HAP-1 (cell line): ENCODE measurements at regions not wholly inside any gene's neighbourhood (a gene's known extent, or its start where the extent isn't known, plus 50 kb on each side); places are given as distances from the start of the nearest gene placed in this dataset.

Experiments used
- DNase-seq, 2 experiments: peaks; one replicate each; pipeline ENCODE4 v3.0.0-alpha.2; 2016 to 2020; ENCODE audit warnings: low spot score in 2 of 2
- H3K27me3 ChIP-seq: fragments of 250-450 bp; sonication (Bioruptor Pico); 2 replicates; pipeline ENCODE4 v1.5.1; 2020; ENCODE audit warnings: low read depth, mild to moderate bottlenecking, moderate library complexity
- H3K36me3 ChIP-seq: fragments of 250-450 bp; sonication (Bioruptor Pico); replicated peaks from 2 replicates; pipeline ENCODE4 v1.5.1; 2020; ENCODE audit warnings: mild to moderate bottlenecking
- H3K4me1 ChIP-seq: fragments of 250-450 bp; sonication (Bioruptor Pico); 2 replicates; pipeline ENCODE4 v1.5.1; 2020; ENCODE audit warnings: mild to moderate bottlenecking
- H3K4me3 ChIP-seq: fragments of 250-450 bp; sonication (Bioruptor Pico); 2 replicates; pipeline ENCODE4 v1.5.1; 2020; ENCODE audit warnings: mild to moderate bottlenecking, moderate library complexity
- H3K9me3 ChIP-seq: fragments of 250-450 bp; sonication (Bioruptor Pico); 2 replicates; pipeline ENCODE4 v1.5.1; 2020; ENCODE audit warnings: mild to moderate bottlenecking, moderate library complexity
- in situ Hi-C: fragments of 300-500 bp; cut with MboI; formaldehyde crosslinking; loops from 3 replicates; pipeline ENCODE4 v1.14.3; 2020; ENCODE audit warnings: low sequenced_read_pairs, inconsistent platforms, mixed read lengths

- no peak for DNase-seq
- in situ Hi-C loops = no loop called here
- Histone ChIP-seq H3K9me3 (no peaks in the 10 kb centered on the region), H3K4me3 (no peak overlapping the region), H3K36me3 (no peaks in the 10 kb centered on the region), H3K4me1 (no peaks in the 10 kb centered on the region), H3K27me3 (no peaks in the 10 kb centered on the region)
Observed at GRCh38 chr2:155266109-155266508, 567.6 kb downstream of the KCNJ3 start.

- H3K27me3 ChIP-seq = no peaks in the 10 kb centered on the region
- in situ Hi-C loops = no loop called here
- H3K4me3 ChIP-seq = no peak overlapping the region
- H3K9me3 ChIP-seq = no peaks in the 10 kb centered on the region
- H3K4me1 ChIP-seq = peaks cover 19% of the 10 kb centered on the region
- DNase-seq = no peak
- H3K36me3 ChIP-seq = no peaks in the 10 kb centered on the region
Observed at GRCh38 chr2:155256803-155257202, 558.3 kb downstream of the KCNJ3 start.

- in situ Hi-C loops = no loop called here
- H3K4me3 ChIP-seq = no peak overlapping the region
- no peaks in the 10 kb centered on the region for H3K27me3 ChIP-seq
- H3K4me1 ChIP-seq = peaks cover 14% of the 10 kb centered on the region
- peak in 1 of 2 experiments; percentile 26 for DNase-seq
- no peaks in the 10 kb centered on the region for H3K36me3 ChIP-seq
- H3K9me3 ChIP-seq = no peaks in the 10 kb centered on the region
Observed at GRCh38 chr2:155250800-155251199, 552.3 kb downstream of the KCNJ3 start.

- in situ Hi-C loops = no loop called here
- Histone ChIP-seq H3K36me3 (no peaks in the 10 kb centered on the region), H3K4me3 (no peak overlapping the region), H3K27me3 (no peaks in the 10 kb centered on the region), H3K9me3 (no peaks in the 10 kb centered on the region), H3K4me1 (no peaks in the 10 kb centered on the region)
- DNase-seq = no peak
Observed at GRCh38 chr2:155240176-155240575, 541.7 kb downstream of the KCNJ3 start.

GRCh38 chr2:155235710-155236109 is 537.2 kb downstream of the KCNJ3 start:
- in situ Hi-C loops = no loop called here
- Histone ChIP-seq H3K27me3 (no peaks in the 10 kb centered on the region), H3K36me3 (no peaks in the 10 kb centered on the region), H3K4me3 (no peak overlapping the region), H3K9me3 (no peaks in the 10 kb centered on the region), H3K4me1 (no peaks in the 10 kb centered on the region)
- DNase-seq = no peak

GRCh38 chr2:155223781-155224406 is 525.4 kb downstream of the KCNJ3 start:
- Histone ChIP-seq H3K27me3 (no peaks in the 10 kb centered on the region), H3K4me3 (no peak overlapping the region), H3K9me3 (no peaks in the 10 kb centered on the region), H3K4me1 (no peaks in the 10 kb centered on the region), H3K36me3 (no peaks in the 10 kb centered on the region)
- peak; percentile 16 to 54 for DNase-seq
- in situ Hi-C loops = no loop called here

GRCh38 chr2:155218945-155219344 is 520.5 kb downstream of the KCNJ3 start:
- H3K4me3 ChIP-seq = no peak overlapping the region
- no peaks in the 10 kb centered on the region for H3K9me3 ChIP-seq
- H3K36me3 ChIP-seq = no peaks in the 10 kb centered on the region
- in situ Hi-C loops = no loop called here
- H3K4me1 ChIP-seq = peaks cover 6% of the 10 kb centered on the region; the same call in 1 of the 2 replicates
- no peaks in the 10 kb centered on the region for H3K27me3 ChIP-seq
- no peak for DNase-seq

- no peak for DNase-seq
- Histone ChIP-seq H3K36me3 (no peaks in the 10 kb centered on the region), H3K4me1 (peaks cover 6% of the 10 kb centered on the region; the same call in 1 of the 2 replicates), H3K27me3 (no peaks in the 10 kb centered on the region), H3K4me3 (no peak overlapping the region), H3K9me3 (no peaks in the 10 kb centered on the region)
- in situ Hi-C loops = no loop called here
Observed at GRCh38 chr2:155218292-155218924, 519.9 kb downstream of the KCNJ3 start.

- in situ Hi-C loops = no loop called here
- Histone ChIP-seq H3K36me3 (no peaks in the 10 kb centered on the region), H3K4me1 (peaks cover 10% of the 10 kb centered on the region), H3K27me3 (no peaks in the 10 kb centered on the region), H3K9me3 (no peaks in the 10 kb centered on the region), H3K4me3 (no peak overlapping the region)
- no peak for DNase-seq
Observed at GRCh38 chr2:155215037-155215707, 516.7 kb downstream of the KCNJ3 start.

- in situ Hi-C loops = no loop called here
Observed at GRCh38 chr2:155209696-155210450, 511.4 kb downstream of the KCNJ3 start.

GRCh38 chr2:155203178-155203577 is 504.7 kb downstream of the KCNJ3 start:
- in situ Hi-C loops = no loop called here
- Histone ChIP-seq H3K9me3 (no peaks in the 10 kb centered on the region), H3K36me3 (no peaks in the 10 kb centered on the region), H3K4me1 (no peaks in the 10 kb centered on the region; the same call in 1 of the 2 replicates), H3K27me3 (no peaks in the 10 kb centered on the region), H3K4me3 (no peak overlapping the region)
- DNase-seq = no peak

More at GRCh38 chr2:155209696-155210450, 511.4 kb downstream of the KCNJ3 start:
- DNase-seq = peak; percentile 11 to 89
- Histone ChIP-seq H3K4me1 (peaks cover 10% of the 10 kb centered on the region), H3K36me3 (no peaks in the 10 kb centered on the region), H3K27me3 (no peaks in the 10 kb centered on the region), H3K9me3 (no peaks in the 10 kb centered on the region), H3K4me3 (no peak overlapping the region)

- no peaks in the 10 kb centered on the region for H3K27me3 ChIP-seq
- no peak for DNase-seq
- in situ Hi-C loops = no loop called here
- H3K9me3 ChIP-seq = no peaks in the 10 kb centered on the region
- no peaks in the 10 kb centered on the region for H3K36me3 ChIP-seq
- H3K4me1 ChIP-seq = no peaks in the 10 kb centered on the region; the same call in 1 of the 2 replicates
- H3K4me3 ChIP-seq = no peak overlapping the region
Observed at GRCh38 chr2:155200753-155201152, 502.3 kb downstream of the KCNJ3 start.

GRCh38 chr2:155190342-155190741 is 491.8 kb downstream of the KCNJ3 start:
- no peaks in the 10 kb centered on the region for H3K9me3 ChIP-seq
- in situ Hi-C loops = no loop called here
- no peaks in the 10 kb centered on the region for H3K36me3 ChIP-seq
- no peaks in the 10 kb centered on the region for H3K27me3 ChIP-seq
- no peak overlapping the region for H3K4me3 ChIP-seq
- no peak for DNase-seq
- no peaks in the 10 kb centered on the region for H3K4me1 ChIP-seq

- DNase-seq = no peak
- H3K9me3 ChIP-seq = no peaks in the 10 kb centered on the region
- H3K27me3 ChIP-seq = no peaks in the 10 kb centered on the region
- in situ Hi-C loops = no loop called here
- H3K4me1 ChIP-seq = no peaks in the 10 kb centered on the region
- no peak overlapping the region for H3K4me3 ChIP-seq
- H3K36me3 ChIP-seq = no peaks in the 10 kb centered on the region
Observed at GRCh38 chr2:155178921-155179320, 480.4 kb downstream of the KCNJ3 start.
